CD4-positive, alpha-beta T cell treated with Interleukin-10 for 1 hour (primary cell): ENCODE measurements at regions not wholly inside any gene's neighbourhood (a gene's known extent, or its start where the extent isn't known, plus 50 kb on each side); places are given as distances from the start of the nearest gene placed in this dataset.
"Not testable (repeated sequence)": the region's sequence is repeated elsewhere in the genome, so short reads cannot be mapped to it uniquely, and the experiment has no call there.

Experiments used
- DNase-seq: peaks from one replicate; pipeline ENCODE4 v3.0.0-alpha.2; 2020

GRCh38 chr5:10921160-10921559 is 160.1 kb upstream of the DAP start:
- no peak for DNase-seq

GRCh38 chr5:10920400-10920799 is 159.4 kb upstream of the DAP start:
- DNase-seq = no peak

GRCh38 chr5:10914741-10915480 is 153.9 kb upstream of the DAP start:
- DNase-seq = no peak

DNA sequence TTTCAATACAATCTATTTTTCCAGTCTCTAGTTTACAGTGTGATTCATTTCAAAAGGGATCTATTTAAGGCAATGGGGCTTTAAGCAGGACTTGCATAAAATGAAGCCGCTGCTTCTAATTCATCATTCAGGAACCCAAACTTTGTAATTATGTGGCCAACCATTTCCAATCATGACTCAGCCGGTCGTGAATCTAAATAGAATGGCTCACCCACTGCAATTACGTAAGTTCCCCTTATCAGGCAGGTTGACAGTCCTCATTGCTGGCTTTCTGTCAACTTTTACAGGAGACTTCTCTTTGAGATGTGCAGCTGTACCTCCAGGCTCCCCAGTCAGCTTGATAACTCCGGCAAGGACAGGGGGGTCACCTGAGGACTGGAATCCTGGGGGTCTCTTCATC is 152.8 kb upstream of the DAP start:
- DNase-seq = no peak

GRCh38 chr5:10913181-10913810 is 152.3 kb upstream of the DAP start:
- DNase-seq = no peak

DNA sequence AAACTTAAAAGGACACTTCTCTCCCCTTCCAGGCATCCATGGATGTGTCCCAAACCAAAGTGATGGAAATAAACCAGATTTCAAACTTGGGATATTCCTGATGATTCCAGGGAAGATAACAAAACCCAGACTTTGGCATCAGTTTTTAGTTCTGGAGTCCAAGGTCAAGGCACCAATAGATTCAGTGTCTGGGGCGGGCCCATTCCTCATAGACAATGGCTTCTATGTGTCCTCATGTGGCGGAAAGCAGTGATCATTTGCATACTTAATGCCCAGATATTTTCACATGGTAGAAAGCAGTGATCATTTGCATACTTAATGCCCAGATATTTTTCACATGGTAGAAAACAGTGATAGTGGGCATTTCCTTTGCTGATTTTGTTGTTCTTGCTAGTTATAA is 151.4 kb upstream of the DAP start:
- DNase-seq = no peak

DNA sequence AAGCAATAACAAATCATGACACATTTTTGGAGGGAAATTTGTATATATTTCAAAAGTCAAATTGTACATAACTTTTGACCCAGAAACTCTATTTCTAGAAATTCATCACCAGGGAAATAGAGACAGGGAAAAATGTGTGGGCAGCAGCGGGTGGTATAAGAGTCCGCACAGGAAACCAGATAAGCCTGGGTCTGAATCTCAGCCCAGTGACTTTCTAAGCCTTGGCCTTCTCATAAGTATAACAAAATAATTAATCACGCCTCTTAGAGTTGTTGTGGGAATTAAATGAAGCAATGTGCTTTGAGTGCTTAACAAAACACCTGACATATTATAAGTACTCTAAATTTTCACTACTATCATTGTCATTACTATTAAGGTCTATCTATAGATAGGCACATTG is 149.2 kb upstream of the DAP start:
- DNase-seq = no peak

GRCh38 chr5:10904862-10905432 is 143.9 kb upstream of the DAP start:
- DNase-seq = no peak

DNA sequence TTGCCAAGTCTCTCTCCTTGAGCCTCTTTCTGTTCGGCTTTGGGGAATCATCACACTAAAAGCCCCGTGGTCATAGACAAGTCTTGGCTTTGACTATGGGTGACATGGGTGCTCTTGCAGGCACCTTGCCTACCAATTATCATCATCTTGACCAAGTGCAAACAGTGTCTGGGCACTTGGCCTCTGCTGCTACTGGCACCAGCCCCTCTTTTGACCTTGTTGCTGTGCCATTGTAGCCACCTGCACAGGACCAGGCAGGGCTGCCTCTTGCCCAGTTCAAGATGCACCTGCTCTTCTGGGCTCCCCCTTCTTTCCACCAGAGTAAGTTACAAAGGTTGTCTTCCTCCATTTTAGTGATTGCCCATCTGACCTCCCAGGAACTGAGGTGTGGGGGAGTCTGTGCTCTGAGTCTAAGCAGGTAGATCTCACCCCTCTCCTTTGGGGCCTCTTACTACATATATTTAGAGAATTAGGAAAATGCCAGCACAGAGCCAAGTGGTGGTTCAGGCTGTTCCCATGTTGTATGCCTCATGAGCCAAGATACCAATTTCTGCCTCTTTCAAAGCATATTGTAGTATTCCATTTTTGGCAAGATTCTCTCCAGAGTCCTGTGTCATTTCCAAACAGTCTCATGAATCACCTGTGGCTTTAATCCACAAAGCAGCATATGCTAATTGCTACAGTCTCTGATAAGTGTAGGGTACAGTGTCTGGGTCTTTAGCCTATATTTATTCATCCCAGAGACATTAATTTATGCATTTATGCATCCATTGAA is 142.9 kb upstream of the DAP start:
- no peak for DNase-seq

DNA sequence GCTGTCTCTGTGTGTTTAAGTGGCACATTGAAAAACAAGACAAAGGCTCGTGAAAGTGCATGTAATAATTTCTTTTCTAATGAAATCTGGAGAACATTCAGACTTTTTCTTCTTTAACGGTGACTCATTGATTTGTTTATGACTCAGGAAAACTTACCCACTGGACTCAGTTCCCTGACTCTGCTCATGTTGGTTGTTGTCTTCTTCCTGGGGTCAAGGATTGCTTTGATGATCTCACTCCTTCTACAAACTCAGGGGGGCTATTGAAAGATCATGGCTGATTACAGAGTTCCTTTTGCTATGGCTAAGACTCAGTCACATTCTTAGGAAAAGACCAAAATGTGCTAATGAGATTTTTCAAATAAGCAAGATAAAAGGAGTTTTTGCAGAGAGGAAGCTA is 141.1 kb upstream of the DAP start:
- DNase-seq = no peak

GRCh38 chr5:10898514-10898913 is 137.5 kb upstream of the DAP start:
- no peak for DNase-seq

- no peak for DNase-seq
These were observed 135.0 kb upstream of the DAP start for GRCh38 chr5:10896016-10896415.

DNA sequence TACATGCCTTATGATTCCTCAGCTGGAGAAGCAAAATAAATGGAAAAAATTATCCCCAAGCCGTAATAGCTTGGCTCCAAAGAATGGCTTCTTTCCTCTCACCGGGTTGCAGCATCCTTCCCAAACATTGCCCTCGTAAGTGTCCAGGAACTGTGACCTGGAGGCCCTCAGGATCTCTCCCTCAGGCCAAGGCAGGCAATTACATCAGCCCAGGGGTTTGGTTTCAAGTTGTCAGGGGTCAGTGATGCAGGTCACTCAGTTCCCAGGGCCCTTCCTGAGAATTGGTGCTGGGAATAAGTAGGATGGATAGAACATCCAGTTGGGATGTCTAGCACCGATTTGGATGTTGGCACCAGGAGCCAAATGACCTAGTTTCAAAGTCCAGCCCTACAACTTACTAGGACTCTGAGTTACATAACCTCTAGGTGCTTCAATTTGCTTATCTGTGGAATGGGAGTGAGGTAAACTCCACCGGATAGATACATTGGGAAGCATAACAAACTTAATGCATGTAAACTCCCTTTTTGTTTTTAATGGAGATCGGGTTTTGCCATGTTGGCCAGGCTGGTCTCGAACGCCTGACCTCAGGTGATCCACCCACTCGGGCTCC is 133.5 kb upstream of the DAP start:
- no peak for DNase-seq

- no peak for DNase-seq
These were observed 131.8 kb upstream of the DAP start for GRCh38 chr5:10892911-10893215.

GRCh38 chr5:10892147-10892910 is 131.3 kb upstream of the DAP start:
- no peak for DNase-seq

DNA sequence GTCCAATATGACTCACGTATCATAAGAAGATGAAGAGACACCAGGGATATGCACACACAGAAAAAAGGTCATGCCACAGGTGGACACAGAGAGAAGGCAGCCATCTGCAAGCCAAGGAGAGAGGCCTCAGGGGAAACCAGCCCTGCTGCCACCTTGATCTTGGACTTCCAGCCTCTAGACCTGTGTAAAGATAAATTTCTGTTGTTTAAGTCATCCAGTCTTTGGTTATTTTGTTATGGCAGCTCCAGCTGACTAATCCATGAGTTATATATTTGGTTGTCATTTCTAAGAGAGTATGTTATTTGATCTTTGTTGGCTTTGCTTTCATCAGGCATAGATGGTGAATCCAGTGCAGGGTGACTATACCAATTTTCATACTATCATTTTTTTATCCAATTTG is 130.2 kb upstream of the DAP start:
- DNase-seq = no peak

- DNase-seq = no peak
These were observed 125.5 kb upstream of the DAP start for GRCh38 chr5:10886497-10886896.

- no peak for DNase-seq
These were observed 124.0 kb upstream of the DAP start for GRCh38 chr5:10885026-10885425.

DNA sequence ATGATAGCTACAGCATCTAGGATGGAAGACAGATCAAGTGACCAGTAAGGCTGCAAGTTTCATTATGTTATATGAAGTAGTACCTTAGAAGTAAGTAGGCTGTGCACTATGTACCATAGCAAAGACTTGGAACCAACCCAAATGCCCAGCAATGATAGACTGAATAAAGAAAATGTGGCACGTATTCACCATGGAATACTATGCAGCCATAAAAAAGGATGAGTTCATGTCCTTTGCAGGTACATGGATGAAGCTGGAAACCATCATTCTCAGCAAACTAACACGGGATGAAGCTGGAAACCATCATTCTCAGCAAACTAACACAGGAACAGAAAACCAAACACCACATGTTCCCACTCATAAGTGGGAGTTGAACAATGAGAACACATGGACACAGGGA is 122.9 kb upstream of the DAP start:
- DNase-seq = not testable (repeated sequence)

- no peak for DNase-seq
These were observed 119.9 kb upstream of the DAP start for GRCh38 chr5:10880934-10881333.

DNA sequence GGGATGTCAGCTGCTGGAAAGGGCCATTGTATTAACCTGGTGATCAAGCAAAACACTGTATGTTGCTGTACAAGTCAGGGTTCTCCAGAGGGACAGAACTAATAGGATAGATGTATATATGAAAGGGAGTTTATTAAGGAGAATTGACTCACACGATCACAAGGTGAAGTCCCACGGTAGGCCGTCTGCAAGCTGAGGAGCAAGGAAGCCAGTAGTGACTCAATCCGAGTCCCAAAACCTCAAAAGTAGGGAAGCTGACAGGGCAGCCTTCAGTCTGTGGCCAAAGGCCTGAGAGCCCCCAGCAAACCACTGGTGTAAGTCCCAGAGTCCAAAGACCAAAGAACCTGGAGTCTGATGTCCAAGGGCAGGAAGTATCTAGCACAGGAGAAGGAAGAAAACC is 116.0 kb upstream of the DAP start:
- not testable (repeated sequence) for DNase-seq

DNA sequence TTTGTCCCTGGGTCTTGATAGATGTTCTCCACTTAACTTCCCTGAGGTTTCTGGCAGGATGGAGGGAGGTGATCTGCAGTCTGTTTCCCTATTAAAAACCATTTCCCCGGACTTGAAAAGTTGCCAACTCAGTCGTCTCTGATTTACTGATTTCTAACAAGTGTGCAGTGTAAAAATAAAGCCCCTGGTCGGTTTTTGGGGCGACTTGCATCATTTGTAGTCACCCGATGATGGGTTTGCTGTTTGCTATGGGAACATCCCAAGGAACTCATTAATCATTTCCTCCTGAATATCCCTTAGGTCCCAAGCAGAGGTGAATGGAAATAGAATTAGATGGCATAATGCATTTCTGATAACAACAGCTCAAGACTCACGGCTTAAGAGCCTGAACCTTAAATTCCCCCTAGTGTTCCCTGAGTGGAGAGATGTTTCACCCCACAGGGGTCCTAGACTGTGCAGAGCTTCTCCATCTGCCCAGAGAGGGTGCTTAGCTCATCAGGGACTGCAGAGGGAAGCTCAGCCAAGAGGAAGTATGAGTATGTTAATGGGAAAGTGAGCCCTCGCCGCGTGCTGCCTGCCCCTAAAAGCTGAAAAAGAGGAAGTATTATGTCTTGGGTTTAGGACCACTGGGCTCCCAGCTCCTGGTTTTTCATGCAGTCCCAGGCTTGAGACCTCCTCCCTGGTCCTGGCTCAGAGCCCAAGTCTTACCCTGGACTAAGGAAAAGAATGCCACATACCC is 115.1 kb upstream of the DAP start:
- DNase-seq = no peak
